ENCODE measurements at regions not wholly inside any gene's neighbourhood (a gene's known extent, or its start where the extent isn't known, plus 50 kb on each side); places are given as distances from the start of the nearest gene placed in this dataset.
A peak's percentile ranks its signal among the peaks of the same experiment; 100 is the strongest.

DNA sequence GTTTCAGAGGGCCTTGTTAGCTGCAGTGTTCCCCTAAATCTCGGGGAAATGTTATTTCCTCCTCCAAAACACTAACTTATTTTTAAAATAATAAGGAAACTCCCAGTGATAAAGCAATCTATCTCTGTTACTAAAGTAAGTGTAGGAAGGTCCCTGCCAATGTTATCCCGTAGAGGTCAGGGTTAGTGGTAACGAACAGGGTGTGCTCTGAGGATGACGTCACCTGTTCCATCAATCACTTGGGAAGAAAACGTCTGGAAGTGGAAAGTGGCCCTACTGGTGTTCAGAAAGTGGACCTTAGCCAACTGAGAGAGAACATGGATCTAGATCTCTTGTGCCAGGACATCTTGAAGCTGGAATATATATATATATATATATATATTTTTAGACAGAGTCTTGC, 249.5 kb downstream of the BCOR start:
- no peaks in the 10 kb centered on the region for H3K27me3 Mint-ChIP-seq (ENCODE audit: low read depth)
- Histone ChIP-seq H2BK15ac (ENCODE audit: low read depth, low read length) (no peak overlapping the region), H2AK5ac (ENCODE audit: insufficient read length, low read length) (no peak overlapping the region), H3K18ac (ENCODE audit: insufficient read length, low read depth, low read length) (no peak overlapping the region), H4K8ac (replicated peaks; ENCODE audit: insufficient read length, low read depth, low read length) (no peak overlapping the region), H3K27me3 (ENCODE audit: insufficient read depth, low read length) (no peaks in the 10 kb centered on the region), H3K79me1 (ENCODE audit: insufficient read depth, low read depth, low read length, poor library complexity, severe bottlenecking) (no peaks in the 10 kb centered on the region), H3K23ac (ENCODE audit: insufficient read length, low read depth, low read length) (no peak overlapping the region), H3K9me3 (ENCODE audit: control insufficient read depth, low read depth, low read length) (no peaks in the 10 kb centered on the region), H2BK5ac (ENCODE audit: insufficient read length, low read length) (no peak overlapping the region), H2BK120ac (ENCODE audit: low read depth, low read length, poor library complexity, severe bottlenecking) (no peak overlapping the region), H2BK20ac (ENCODE audit: low read depth, low read length, poor library complexity, severe bottlenecking) (no peak overlapping the region), H4K20me1 (ENCODE audit: control insufficient read depth, insufficient read depth, insufficient read length) (no peaks in the 10 kb centered on the region), H3K14ac (ENCODE audit: insufficient read depth, low read length) (no peak overlapping the region), H3T11ph (ENCODE audit: low read length) (no peak overlapping the region), H2AFZ (ENCODE audit: low read length) (no peak overlapping the region), H3K56ac (ENCODE audit: insufficient read length, low read depth, low read length) (no peak overlapping the region), H4K91ac (ENCODE audit: insufficient read length, low read depth, low read length) (no peak overlapping the region), H2BK12ac (ENCODE audit: insufficient read length, low read depth, low read length) (no peak overlapping the region), H3K4ac (ENCODE audit: low read depth, low read length) (no peak overlapping the region), H3K79me2 (ENCODE audit: insufficient read depth, low read length) (no peaks in the 10 kb centered on the region), H3K4me2 (ENCODE audit: insufficient read depth, insufficient read length, low read length) (no peak overlapping the region), H4K5ac (ENCODE audit: insufficient read length, low read depth, low read length) (no peak overlapping the region), H3K4me1 (ENCODE audit: insufficient read depth, low read length) (peaks cover 27% of the 10 kb centered on the region; the same call in 1 of the 2 replicates), H3K27ac (ENCODE audit: insufficient read length, low read depth, low read length) (no peak overlapping the region), H3K9ac (ENCODE audit: extremely low read depth, insufficient read length, low read length) (no peak overlapping the region), H3K23me2 (ENCODE audit: insufficient read length, low read depth, low read length, poor library complexity, severe bottlenecking) (no peaks in the 10 kb centered on the region)
- no peak for DNase-seq
- TF ChIP-seq CTCF (conservative IDR thresholded peaks at IDR 0.05) = no peak
- no peak overlapping the region for H3K4me3 Mint-ChIP-seq
- WGBS (ENCODE audit: extremely low coverage, insufficient read length, low lambda C conversion rate) = no CpG with 5 or more reads among the region's 5 CpGs
- peaks cover 5 to 10% (median 9%) of the 10 kb centered on the region in 3 experiments for H3K36me3 Mint-ChIP-seq (ENCODE audit: insufficient read depth in 1 of 3, low read depth in 3 of 3)
- peaks cover 43 to 51% of the 10 kb centered on the region in 2 experiments for H3K4me1 Mint-ChIP-seq
- H3K9me3 Mint-ChIP-seq = peaks cover 67 to 70% of the 10 kb centered on the region in 2 experiments
- peak overlapping the region in 1 of 3 experiments; percentile 72; a peak in 1 of 7 replicates for H3K27ac Mint-ChIP-seq

All from H9 (cell line).